NCI-H345 treated with DMSO at 0.1 percent for 48 hours (cell line): ENCODE measurements at regions not wholly inside any gene's neighbourhood (a gene's known extent, or its start where the extent isn't known, plus 50 kb on each side); places are given as distances from the start of the nearest gene placed in this dataset.
"Not testable (repeated sequence)": the region's sequence is repeated elsewhere in the genome, so short reads cannot be mapped to it uniquely, and the experiment has no call there.

Experiments used
- DNase-seq: peaks from one replicate; lab custom pipeline; 2025; ENCODE audit not compliant: unreplicated experiment; lab: John Stamatoyannopoulos, UW

DNA sequence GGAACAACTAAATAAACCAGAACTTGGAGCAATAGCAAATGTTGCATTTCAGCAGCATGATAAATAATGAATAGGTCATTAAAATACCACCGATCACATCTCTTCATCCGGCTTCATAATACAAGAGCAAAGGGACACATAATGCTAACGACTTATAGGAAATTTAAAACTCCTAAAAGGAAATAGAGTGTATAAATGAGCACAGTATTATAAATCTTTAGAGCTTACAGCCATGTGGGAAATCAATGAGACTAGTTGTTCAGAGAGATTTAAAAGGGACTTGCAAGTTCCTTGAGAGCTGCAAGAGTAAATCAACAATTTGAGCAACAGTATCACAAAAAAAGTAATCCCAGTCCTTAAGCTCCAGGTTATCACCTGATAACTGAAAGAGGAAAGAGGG lies 677.0 kb downstream of the PLOD2 start:
- DNase-seq: no peak

DNA sequence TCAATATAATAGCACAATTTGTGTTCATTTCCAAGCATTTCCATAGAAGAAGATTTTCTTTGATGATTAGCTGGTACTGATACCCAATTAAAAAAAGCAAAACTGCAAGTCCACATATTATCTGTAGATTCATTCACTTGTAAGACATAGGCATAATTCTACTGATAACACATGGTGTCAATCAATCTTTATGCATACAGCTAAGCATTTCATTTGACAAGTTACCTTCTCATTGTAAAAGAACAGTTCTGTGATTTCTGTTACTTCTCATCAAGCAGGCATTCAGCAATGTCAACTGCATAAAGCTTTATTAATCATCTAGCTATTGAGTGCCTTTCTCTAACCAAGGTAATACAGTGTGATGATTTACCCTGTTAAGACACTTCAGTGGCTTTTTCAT lies 672.0 kb downstream of the PLOD2 start:
- DNase-seq: no peak

DNA sequence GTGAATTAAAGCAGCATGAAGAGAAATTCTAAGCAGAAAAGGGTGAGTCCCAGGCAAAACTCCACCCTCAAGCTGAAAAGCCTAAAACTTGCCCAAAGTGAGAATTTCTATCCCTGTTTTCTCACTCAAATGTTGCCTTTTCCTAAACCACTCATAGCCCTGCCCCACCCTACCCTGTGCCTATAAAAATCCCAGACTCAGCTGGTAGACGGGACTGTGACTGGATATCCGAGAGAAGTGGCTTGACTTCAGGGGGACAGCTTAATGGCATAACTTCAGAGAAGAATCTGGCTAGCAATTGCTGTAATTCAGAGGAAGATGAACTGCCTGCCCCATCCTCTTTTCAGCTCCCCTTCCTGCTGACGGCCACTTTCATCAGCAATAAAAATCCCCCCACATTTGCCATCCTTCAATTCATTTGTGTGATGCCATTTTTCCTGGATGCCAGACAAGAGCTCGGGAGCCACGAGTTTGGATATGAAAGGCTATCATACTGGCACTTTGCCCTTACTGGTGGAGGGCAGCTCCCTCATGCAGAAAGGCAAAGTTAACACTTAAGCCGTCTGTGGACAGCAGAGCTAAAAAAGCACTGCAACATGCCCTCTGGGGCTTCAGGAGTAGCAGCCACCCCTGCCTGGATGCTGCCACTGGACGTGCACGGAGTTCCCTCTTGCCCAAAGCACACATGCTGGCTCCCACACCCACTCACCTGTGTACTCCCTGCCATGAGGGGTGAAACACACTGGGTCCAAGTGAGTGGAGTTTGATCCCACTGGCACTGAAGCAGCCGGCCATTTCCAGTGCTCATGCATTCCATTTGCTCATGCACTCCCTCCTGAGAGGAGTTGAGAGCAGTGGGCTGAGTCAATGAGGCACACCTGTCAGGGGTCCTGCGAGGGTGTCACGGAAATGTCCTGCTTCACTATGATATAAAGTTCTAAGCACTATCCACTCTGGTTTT lies 670.6 kb downstream of the PLOD2 start:
- DNase-seq: no peak

DNA sequence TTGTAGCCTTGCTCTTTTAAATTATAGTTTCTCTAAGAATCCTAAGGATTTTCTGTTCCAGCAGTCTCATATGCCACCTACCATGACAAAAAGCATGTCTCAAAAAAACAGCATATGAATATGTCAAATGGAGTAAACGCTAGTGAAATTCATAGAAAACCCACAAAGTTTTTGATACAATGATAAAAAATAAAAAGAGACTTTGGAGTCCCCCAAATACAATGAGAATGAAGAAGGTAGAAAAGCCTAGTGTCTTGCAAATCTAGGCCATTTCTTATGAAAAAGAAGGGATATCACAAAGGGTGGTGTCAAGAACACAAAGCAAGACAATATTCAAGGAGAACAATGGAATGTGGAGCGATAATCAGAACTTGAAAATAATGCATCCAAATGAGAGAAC lies 668.5 kb downstream of the PLOD2 start:
- DNase-seq: no peak

DNA sequence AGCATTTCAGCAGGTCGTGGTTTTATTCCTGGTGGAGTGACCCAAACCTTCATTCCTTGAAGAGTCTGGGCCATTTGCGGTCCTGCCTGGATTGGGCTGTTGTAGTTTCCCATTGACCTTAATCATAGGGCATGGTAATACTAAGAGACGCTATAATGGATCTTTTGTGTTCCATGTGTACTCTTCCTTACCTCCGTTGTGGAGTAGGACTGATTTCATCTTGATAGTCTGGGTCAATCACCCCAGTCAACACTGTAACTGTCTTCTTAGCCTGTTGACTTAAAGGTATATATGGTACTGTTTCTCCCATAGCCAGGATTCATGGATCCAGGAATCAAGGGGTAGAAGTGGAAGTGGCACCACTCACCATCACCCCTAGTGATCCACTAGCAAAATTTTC lies 643.6 kb downstream of the PLOD2 start:
- not testable (repeated sequence) for DNase-seq

DNA sequence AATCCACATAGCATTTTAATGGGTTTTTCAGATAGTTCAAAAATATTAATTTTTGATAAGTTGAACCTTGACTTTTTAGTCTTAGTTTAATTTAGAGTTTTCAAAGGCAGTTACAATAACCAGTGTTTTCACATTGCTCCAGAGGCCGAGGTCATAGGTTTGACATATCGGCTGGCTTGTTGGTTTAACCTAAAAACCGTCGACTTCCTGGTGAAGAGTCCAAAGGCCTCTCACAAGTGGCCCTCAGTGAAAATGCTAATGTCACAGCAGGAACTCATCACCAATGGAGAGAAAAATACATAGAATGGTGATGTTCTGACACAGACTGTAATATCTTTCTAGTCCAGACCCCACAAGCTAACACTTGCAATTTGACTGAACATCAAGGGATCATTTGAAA lies 642.3 kb downstream of the PLOD2 start:
- no peak for DNase-seq

DNA sequence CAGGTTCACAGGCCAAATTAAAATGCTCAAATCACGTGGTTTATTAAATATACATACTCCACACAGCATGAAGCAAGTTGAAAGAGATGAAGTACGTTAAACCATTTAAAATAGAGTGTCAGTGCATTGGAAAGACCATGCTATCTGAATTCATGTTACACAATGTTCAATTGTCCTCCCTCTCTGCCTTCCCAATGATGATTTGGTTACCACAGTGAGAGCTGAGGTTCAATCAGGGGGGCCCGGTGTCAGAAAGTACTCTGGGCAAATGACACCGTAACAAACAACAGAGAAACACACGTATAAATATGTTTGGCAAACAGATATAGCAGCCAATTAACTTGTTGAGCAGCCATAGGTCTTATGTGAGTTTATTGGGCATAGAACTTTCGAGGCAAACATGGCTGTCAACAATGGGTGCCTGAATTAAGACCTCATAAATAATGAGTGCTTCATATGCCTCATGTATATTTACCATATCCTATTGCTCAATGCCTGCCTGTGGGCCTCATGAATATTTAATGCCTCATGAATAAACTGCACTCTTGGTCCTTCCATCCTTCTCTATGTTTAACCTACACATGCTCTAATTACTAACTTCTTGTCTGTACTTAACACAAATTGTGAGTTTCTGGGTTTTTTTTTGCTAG lies 641.5 kb downstream of the PLOD2 start:
- no peak for DNase-seq

DNA sequence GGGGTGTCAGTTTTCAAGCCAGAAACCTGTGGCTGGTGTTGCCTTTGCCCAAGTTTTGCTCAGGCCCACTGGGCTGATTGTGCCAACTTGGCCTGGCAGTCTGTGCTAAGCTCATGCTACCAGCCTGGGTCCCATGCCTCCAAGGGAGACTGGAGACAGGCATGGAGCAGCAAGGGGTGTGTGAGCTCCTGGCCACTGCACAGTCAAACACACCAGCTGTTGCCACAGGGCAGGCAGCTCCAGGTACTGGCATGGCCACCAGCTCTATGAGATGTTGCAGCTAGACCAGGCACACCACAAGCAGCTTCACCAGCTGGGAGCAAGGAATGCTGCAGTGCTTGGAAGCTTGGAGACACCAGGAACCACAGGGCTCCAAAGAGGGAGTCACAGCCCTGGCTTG lies 638.8 kb downstream of the PLOD2 start:
- no peak for DNase-seq

DNA sequence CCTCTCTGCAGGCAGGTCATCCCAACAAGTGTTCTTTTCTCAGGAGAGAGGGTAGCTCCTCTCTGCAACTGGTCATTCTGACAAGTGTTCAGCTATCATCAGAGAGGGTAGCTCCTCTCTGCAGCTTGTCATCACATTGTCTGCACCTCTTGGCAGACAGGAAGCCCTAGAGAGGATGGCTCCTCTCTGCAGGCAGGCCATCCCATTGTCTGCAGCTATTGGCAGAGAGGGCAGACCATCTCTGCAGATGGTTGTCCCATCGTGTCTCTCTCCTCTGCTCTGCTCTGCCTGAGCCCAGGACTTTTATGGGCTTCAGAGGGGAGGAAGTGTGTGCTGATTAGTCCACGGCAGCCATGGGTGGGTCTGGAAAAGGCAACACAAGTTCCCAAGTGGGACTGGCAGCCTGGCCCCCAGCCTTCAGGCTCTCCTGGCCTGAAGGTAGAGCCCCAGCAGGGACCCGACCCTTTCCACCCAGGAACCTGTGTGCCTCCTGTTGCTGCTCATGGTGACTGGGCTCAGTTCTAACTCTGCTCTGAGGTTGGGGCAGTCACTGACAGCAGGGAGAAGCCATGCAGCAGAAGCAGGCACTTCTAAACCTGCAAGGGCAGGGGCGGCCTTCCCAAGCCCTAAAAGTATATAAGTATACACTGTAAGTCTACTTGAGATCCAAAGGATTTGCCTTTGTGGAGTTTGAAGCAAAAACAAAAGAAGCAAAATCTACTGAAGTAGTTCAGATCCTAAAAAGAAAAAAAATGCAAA lies 637.9 kb downstream of the PLOD2 start:
- DNase-seq: no peak

DNA sequence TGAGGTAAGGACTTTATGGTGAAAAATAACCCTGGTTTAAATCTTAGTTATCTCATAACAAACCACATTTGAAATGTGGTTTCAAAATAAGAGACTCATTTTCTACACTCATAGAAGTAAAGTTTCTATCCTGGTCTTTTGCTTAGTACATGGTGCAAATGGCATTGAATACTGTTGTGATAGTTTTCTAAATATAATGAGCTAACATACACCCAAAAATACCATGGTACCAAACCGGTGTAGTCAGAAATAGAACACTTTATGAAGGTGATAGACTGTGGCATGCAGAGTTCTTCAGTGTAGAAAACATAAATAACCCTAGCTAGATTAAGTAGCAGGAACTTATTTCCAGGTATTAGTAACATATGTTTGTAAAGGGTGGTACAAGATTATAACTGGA lies 629.4 kb downstream of the PLOD2 start:
- no peak for DNase-seq

DNA sequence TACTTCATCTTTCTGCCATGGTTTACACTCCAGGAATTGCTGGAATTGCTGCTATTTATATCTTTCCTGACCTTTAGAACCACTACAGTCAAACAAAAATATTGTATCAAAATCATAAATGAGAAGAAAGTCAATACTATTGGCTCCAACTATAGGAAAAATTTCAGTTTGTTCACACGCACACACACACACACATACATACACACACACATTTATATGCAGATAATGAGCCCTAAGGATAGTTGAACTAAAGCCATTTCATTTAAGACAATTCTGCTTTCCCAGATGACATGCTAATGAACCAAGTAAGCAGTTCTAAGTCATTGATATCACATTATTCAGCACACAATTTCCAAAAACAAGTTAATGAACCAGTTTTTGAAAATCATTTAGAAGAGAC lies 627.3 kb downstream of the PLOD2 start:
- no peak for DNase-seq

DNA sequence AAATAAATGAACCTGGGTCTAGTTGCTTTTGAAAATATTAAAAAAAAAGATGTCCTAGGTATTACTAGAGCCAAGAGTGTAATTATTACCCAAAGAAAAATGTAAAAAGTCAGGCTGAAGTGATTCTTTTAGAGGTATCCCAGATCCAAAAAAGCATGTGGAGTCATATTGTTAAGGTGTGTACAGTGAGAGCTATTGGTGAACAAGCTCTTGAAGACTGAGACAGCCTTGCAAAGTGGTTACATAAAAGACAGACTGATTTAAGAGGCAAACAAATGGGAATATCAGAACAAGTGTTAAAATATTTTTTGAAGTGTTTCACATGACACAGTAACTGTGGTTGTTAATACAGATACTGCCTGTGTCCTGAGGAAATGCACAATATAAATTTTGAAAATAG lies 624.5 kb downstream of the PLOD2 start:
- no peak for DNase-seq

DNA sequence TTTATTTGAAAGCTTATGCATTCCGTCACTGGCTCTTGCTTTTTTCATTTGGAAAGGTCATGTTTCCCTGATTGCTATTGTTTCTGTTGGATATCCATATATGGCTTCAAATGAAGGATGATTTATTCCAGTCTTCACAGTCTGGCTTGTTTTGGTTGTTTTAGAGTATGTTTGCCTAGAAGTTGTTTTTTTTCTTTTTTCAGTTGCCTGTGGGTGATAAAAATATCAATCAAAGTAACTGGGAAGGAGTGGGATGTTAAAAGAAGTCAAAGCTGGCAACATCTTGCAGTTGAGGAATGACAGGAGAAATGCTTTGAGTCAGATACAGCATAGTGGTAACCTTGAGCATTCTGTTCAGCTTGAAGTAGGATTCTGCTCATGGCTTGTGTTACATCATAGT lies 610.5 kb downstream of the PLOD2 start:
- DNase-seq: no peak

DNA sequence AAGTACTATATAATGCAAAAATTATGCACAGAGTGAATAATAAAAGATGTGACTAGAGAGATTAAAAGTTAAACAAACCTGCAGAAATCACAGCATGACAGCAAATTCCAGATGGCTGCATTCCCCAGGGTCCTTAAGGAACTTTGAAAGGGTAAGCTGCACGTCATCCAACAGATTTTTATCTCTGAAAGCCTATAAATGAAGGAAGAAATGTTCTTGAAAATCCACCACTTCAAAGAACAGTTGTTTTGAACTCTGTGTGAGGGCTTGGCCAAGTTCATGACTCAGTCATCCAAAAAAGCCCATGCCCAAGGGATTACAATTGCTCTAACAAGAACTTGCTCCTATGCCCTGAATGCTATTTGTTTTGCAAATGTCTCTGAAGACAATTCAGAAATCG lies 603.6 kb downstream of the PLOD2 start:
- no peak for DNase-seq

DNA sequence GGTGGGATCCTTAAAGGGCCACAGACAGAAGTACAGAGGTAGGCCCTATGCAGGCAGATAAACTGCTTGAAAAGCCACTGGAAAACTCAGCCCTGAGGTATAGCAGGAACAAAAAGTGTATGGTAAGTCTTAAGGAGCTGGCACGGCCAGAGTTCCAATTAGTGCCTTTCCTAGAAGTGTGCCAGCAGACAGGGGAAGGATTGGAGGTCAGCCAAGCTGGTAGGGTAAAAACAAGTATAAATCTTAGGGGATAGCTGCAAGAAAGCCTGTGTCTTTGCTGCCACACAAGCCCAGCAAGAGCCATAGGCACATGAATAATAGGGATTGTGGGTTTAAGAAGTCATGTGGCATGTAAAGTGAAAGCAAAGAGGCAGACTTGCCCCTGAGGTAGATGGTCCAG lies 582.5 kb downstream of the PLOD2 start:
- no peak for DNase-seq

DNA sequence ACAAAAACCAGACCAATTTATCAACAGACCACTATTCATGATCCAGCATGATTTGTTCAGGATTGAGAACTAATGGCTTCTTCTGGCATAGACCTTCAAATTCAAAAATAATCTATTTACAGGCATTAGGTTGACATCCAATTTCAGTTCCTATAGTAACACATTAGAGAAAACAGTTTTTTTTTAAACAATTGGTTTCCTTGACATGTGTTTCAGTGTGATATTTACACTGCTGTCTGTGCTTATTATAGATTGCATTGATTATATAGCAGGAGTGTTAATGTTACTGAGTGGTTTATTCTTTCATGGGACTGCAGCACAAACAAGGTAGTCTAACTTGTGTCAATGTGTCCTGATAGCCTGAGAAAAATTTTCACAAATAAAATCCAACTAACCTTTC lies 579.3 kb downstream of the PLOD2 start:
- no peak for DNase-seq

DNA sequence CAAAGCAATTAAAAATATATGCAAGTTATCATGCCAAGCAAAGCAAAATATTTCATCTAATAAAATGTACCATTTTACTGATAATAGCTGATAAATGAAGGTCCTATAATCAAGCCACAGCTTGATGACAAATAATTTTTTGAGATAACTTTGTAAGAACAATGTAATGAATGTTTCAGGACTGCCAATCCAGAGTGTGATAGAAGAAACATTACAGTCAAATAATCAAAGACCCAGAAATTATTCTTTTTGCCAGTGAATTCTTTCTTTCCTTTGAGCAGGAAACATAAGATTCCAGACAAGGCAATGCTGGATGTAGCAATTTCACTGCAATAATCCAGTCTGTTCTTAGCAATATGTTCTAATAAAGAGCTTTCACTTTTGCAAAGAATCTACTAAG lies 556.1 kb downstream of the PLOD2 start:
- no peak for DNase-seq

DNA sequence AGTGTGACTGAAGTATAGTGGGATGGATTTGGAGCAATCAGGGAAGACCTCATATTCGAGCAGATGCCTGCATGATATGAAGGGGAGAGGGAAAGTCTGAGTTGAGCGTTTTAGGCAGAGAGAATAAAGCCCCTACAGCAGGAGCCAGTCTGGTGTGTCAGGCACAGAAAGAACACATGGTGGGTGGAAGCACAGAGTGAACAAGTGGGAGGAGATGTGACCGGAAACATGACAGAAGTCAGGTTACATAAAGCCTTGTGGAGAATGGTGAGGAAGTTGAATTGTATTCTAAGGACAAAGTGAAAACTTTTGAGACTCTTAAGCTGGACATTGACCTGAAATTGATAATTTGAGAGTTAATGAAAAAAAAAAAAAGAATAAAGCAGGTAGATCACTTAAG lies 541.0 kb downstream of the PLOD2 start:
- no peak for DNase-seq

DNA sequence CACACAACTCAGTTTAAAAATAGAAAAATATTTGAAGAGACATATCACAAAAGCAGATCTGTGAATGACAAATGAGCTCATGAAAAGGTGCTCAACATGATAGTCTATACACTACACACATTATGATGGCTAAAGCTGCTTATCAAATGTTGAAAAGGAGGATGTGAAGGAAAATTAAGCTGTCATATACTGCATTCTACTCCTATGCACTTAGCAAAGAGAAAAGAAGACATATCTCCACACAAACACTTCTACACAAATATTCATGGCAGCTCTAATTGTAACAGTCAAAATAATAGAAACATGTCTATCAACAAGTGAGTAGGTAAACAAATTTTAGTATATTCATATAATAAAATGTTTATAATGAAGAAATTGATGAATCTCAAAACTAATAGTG lies 540.5 kb downstream of the PLOD2 start:
- no peak for DNase-seq

DNA sequence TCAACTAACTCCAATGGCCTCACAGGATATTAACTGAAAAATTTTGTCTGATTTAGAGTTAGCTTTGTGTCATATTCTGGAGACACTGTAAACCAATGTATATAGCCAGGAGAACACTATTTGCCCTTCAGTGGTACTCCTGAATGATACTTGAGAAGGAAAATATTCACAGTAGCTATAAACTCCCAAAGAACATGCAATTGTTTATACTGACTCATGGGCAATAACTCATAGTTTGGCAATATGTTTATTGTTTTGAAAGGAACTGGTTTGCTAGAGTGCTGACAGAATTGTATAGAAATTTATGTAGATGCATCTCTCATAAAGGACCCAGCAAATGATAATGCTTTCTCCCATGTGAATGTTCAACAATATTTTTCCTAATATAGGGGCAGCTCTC lies 537.6 kb downstream of the PLOD2 start:
- DNase-seq: no peak

DNA sequence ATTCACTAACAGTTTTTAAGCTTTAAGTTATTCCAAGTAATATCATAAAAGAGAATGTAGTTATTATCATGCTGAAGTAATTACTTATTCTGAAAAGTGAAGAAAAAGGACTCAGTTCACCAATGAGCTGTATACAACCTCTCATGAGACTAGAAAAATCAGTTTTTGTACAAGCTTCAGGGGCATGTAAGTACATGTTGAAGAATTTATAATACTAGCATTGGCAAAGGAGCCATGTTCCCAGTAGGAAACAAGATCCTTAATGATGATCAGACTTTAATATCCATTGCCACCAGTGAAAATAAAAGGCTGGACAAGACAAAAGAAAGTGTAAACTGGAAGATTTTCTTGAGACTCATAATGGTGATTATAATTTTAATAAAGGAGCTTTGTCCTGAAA lies 532.8 kb downstream of the PLOD2 start:
- no peak for DNase-seq

DNA sequence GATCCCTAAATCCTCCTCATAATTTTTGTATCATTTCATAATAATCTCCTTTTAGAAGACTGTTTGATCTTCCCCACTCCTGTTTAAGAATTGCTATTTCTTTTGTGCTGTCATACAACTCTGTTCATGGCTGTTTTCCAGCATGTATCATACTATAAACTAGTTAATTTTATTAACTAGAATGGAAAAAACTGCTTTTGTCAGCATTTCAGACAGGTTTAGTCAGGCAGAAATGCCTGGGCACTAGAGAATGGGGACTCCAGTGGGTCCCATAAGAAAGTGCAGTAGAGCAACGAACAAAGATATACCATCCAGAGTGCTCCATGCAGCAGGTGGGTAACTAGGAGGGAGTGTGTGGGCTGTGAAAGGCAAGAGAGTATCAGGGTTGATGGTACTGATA lies 523.9 kb downstream of the PLOD2 start:
- DNase-seq: no peak
